Stimulated activated CD4-positive, alpha-beta T cell treated with anti-CD3 and anti-CD28 coated beads, Interleukin-12 subunit alpha, Interleukin-12 subunit beta, amount 100 ng/mL, for 48 hours (primary cell): ENCODE measurements at regions not wholly inside any gene's neighbourhood (a gene's known extent, or its start where the extent isn't known, plus 50 kb on each side); places are given as distances from the start of the nearest gene placed in this dataset.

Experiments
- DNase-seq, 3 donors: peaks; one replicate each; pipeline ENCODE4 v3.0.0-alpha.2; 2020; ENCODE audit warnings: low read depth in 2 of 3, low spot score in 1 of 3

DNA sequence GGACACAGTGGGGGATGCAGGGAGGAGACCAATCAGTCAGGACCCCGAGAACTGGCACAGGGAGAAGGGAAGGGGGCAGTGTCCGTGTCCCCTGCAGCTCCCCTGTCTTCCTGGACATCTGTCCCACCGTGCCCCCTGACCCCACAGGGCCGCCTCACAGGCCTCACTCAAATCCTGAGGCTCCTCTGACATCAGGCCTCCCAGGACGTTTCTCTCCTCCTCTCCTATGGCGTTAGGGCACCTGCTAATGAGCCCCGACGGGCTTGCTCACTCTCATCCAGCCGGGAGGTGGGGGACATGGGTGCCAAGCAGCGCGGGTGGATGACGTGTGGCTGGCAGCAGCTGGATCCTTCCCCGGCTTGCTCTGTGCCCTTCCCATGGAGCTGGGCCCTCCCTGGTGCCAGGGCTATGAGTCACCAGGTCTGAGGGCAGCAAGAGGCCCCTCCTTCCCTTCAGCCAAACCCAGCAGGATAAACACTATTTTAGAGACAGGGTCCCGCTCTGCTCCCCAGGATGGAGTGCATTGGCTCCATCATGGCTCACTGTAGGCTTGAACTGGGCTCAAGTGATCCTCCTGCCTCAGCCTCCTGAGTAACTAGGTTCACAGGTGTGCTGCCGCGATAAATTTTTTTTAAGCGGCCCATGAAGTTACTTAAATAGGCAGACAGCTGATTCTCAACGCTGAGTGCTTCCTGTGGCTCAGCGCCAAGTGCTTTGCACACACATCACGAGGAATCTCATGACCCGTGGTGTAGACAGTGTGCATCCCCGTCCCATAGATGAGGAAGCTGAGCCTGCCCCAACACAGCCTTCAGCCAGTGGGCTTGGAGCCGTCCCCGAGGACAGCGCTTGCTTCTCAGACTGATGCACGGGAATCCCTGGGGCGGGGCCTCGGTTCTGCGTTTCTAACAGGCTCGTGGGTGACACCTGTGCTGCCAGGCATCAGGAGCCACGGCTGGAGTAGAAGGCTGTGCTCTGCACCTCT is 64.5 kb upstream of the HDAC4 start:
- no peak for DNase-seq

DNA sequence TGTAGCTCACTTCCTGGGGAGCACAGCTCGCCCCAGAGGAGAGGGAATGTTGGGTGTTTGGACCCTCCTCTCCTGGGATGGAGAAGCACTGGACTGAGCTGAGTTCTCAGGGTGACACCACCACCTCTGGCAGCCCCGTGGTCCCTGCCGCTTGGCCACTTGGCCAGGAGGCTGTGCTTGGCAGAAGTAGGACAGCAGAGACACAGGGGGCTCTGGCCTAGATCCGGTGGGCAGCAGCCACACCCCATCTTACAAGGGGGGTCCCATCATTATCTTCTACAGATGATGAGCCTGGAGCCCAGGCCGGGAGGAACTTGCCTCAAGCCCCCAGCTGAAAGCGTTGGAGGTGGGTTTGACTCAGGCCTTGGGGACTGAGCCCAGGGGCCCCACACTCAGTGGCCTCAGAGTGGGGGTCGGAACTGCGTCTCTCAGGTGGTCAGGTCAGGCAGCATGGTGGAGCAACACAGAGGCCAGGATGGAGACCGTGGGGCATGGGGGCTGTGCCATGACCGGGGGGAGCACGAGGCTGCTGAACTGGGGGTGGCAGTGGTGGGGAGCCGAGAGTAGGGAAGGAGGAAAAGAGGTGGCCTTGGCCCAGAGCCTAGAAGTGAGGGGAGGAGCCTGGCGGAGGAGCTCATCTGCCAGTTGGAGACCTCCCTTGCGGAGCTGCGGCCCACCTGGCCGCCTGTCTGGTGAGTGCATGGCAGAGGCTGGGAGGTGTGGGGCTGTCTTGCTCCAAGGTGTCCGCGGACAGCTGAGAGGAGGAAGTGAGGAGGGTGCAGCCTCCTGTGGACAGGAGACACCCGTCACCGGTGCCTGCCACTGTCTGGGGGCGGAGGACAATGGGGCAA is 63.6 kb upstream of the HDAC4 start:
- no peak for DNase-seq

DNA sequence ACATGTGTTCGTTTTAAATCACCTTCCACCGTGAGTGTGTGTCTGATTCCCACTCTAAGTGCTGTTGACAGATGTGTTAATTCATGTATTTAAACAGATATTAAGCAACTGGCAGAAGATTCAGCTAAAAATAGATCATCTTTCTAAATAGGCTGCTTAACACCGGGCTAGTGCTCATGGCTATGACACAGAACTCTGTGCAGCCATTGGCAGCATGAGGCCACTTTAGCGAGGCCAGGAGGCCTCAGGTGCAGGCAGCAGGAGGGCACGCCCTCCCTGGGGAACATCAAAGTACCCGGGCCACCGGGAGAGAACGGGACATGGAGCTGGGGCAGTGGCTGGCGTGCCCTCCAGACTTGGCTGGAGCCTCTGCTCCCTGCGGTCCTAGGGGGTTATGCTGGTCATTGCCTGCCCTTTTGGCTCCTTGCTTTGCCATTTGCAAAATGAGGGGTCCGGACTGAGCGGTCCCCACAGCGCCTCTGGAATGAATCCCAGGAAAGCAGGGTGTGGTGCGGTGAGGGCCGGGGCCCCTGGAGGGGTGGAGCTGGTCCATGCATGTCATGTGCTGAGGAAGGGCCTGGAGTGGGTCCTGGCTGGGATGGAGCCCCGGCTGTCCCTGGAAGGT is 62.8 kb upstream of the HDAC4 start:
- no peak for DNase-seq

DNA sequence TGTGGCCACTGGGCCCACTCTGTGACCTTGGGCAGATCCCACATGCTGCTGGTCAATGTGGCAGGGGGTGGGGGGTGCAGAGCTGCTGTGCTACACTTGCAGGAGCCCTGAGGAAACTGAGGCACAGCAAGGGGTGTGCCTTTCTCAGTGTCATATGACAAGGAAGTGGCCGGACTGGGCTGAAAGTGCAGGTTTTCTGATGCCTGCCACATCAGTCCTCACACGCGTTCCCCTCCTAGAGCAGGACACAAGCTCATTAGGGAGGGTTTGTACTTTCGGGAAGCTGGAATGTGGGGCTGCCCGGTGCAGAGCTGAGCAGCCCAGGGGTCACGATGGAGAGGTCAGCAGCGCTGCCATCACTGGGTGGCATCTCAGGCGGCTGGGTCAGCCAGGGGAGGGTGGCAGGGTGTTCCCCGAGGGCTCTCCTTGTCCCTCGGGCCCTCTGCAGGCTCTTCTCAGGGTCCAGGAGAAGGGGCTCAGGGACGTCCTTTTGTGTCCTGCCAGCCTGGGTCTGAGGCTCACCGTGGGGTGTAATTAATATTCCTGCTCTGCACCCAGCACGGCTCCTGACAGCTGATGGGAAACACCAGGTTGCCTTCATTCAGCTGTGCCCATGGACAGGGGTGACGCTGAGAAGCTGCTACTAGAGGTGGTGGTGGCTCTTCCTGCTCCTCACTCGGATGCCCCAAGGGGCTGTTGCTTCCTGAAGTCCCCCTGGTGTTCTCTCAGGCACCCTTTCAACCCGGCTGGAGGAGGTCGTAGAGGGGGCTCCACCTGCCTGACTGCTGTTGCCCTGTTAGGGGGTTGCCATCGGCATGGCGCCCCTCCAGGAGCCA is 62.1 kb upstream of the HDAC4 start:
- DNase-seq: no peak

DNA sequence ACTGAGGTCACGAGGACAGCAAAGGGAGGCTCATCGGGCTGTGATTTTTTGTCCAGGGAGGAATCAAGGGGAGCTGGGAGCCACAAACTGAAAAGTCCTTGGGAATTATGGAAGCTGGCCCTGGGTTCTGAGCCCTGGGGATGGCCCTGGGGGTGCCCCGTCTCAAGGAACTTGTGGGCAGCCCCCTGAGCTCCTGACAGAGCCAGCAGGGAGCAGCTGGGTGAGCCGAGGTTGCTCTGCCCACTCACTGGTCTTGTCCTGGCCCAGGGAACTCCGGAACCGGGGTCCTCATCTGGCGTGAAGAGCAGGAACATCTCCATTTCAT is 61.3 kb upstream of the HDAC4 start:
- DNase-seq: no peak

DNA sequence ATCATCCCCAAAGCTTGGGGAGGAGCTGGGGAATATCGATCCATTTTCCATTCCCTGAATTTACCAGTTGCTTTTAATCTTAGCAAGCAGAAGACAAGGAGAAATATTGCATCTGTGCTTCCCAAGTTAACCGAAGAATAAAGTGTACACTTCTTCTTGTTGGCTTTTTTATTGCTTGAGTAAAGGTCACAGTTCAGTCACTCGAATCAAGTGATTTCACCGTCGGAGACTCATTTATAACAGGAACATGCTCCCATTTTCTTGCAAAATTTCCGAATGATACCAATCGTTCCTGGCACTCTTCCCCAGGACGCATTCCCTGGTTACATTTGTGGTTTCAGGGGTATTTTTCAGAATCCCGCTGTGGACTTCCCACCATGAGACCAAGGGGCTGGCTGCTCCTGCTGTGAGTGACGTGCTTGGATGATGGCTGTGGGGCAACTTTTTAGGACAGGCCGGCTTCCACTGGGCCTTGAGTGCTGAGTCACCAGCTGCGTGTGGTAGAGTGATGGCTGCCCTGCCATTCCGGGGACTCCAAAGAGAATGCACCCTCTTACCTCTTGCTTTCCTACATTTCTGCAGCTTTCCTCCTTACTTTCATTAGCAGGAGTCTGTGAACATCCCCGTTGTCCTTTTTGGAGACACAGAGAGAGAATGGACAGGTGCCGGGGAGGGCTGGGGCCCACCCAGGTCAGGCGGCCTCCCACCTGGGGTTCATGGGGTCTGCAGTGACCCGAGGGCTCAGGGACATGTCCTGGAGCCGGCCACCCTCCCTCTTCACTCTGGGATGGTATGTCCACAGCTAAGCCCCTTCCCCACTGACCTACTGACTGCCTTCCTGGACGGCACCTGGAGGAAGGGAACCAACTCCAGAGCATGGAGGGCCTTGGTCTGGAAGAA is 60.7 kb upstream of the HDAC4 start:
- DNase-seq: no peak

DNA sequence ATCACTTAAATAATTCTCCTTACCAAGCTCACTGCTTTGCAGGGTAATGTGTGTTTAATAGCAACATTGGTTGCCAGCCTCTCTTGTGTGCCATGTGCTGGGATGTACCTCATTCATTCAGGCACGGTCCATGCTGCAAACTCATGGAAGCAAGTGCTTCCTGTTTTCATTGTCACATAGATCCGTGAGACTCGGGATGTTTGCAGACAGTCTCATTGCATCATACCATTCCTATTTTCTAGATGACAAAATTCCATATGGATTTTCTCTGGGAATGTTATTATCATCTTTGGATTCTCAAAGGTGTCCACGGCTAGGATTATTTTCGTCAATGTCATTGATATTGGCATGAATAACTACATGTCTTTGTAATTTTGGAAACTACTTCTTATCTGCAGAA is 60.0 kb upstream of the HDAC4 start:
- DNase-seq: no peak

DNA sequence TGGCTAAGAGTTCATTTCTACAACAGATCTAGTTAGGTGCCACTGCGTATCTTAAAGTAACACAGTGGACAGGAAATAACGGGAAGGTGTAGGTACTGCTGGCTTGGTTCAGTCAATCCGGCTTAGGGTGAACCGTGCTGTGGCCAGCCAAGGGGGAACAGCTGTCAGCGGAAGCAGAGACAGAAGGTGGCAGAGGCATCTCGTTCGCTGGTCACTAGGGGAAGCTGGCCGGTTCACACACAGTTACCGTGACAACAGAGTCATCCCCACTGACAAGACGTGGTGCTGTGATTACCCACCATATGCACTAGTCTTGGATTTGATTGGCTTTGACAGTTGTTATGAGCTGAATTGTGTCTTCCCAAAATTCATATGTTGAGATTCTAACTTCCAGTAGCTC is 58.8 kb upstream of the HDAC4 start:
- DNase-seq: no peak

DNA sequence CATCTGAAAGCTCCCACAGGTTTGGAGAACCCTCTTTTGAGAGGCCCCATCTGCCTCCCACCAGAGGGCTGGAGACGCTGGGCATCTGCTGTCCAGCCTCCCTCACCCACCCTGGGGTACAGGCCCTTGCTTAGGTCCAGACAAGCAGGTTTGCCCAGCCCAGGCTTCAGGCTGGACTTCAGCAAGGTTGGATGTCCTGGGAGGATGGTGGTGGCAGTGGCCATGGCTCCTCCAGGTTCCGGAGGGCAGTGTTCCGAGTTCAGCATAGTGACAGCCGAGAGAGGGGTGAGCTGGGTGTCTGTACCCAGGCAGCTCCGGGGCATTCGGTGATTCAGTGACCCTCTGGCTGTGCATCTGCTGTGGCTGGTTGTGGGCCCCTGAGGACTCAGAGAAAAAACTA is 58.2 kb upstream of the HDAC4 start:
- no peak for DNase-seq

DNA sequence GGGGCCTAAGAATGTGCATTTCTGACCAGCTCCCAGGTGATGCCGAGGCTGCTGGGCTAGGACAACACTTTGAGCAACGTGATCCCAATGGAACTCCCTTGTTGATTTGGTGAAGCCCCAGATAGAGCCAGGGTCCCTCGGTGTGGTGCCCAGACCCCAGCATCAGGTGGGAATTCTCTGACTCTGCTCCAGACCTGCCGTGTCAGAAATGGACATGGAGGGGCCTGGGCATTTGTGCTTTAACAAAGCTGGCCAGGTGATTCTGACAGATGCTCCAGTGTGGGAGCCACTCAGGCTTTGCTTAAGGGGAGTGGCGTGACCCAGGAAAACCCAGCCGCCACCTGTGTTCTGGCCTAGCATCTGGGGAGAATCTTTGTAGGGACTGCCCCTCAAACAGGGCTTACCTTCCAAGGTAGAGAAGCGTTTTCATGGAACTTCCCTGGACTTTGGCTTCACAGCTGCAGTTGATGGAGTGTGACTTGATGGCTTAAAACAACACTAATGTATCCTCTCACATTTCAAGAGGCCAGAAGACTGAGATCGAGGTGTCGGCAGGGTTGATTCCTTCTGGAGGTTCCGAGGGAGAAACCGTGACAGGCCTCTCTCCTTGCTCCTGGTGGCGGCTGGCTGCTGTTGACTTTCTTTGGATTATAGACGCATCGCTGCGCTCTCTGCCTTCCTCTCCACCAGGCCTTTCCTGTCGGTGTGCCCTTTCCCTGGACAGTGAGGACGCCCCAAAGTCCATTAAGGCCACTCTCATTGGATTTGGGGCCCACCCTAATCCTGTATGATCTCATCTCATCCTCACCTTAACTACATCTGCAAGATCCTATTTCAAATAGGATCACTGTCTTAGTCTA is 57.0 kb upstream of the HDAC4 start:
- DNase-seq: no peak

DNA sequence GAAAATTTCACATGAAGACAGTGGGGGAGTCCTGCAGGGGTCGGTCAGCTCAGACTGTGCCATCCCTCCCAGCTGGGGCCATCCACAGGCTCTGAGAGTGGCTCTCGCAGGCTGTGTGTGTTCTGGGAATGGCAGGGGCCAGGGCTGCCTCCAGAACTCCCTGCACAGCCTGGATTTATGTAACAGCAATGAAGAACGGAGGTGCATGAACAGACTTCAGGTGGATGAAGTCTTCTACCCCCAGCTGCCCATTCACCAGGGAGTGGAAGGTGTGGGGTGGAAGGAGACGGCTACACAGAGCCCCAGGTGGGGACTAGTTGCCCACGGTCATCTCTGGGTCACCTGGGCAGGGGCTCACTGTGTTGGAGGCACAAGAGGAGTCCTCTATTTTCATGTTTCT is 56.1 kb upstream of the HDAC4 start:
- no peak for DNase-seq

DNA sequence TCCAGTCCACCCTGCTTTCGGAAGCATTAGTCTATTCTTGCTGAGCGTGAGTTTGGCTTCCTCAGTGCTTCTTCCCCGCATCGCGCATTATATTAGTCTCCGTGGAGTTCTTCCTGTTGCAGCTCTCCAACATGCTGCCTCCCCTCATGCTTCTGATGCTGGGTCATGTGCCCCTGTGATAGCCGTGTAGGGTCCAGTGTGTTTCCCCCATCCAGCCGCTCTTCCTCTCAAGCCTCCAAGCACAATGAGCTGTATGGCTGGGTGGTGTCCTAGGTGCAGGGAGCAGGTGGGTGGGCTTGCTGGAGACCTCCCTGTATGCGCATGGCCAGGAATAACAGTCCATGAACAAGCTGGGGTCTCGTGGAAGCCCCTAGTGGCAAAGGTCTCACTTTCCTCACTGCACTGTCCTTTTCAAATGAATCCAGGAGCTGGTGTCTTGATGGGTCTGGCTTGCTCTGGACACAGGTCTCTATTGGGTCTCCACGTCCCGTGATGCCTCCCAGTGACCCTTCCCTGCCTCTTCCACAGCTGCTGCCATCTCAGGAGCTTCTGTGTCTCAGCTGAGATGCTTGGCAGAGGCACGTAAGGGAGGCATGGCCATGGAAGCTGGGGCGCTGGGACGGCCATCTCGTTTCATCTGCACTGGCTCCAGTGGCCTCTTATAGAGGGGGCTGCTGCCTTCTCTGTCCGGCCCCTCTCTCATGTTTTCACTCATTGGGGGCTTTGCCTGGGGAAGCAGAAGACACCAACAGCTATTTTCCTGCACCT is 54.8 kb upstream of the HDAC4 start:
- no peak for DNase-seq

DNA sequence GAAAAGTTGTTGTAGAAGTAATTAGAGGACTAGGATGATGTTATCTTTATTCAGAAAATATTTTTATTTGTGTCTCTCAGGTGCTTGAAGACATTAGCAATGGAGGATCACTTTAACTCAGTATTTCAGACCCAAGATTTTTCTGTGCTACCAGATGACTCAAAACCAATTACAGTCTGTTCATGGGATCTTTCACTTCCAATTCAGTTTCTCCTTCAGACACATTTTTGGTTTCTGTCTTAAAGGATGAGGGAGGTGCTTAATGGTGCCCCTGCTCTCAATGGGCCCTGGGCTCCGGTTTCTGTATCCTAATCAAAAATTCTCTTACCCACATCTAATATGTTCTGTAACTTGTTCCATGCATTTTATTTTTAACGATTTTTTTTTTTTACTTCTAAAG is 53.7 kb upstream of the HDAC4 start:
- DNase-seq: no peak
